NB4 (cell line): ENCODE measurements at regions not wholly inside any gene's neighbourhood (a gene's known extent, or its start where the extent isn't known, plus 50 kb on each side); places are given as distances from the start of the nearest gene placed in this dataset.

Source experiments
- DNase-seq: peaks from one replicate; pipeline ENCODE4 v3.0.0; 2010; ENCODE audit warnings: low read depth
- H3K4me3 ChIP-seq: one replicate; pipeline ENCODE4 v1.5.1; 2011; ENCODE audit warnings: mild to moderate bottlenecking, low read depth, low read length, moderate library complexity
- MAX ChIP-seq: IDR thresholded peaks from 2 replicates; pipeline ENCODE4 v1.6.1; 2011; ENCODE audit warnings: low read depth, low read length
- MYC ChIP-seq: IDR thresholded peaks from 2 replicates; pipeline ENCODE4 v1.6.1; 2011; ENCODE audit warnings: low read depth, low read length
- POLR2A ChIP-seq: IDR thresholded peaks from 2 replicates; pipeline ENCODE4 v1.6.1; 2011; ENCODE audit warnings: mild to moderate bottlenecking; ENCODE audit not compliant: insufficient read length; ENCODE audit errors: extremely low read depth
- TF ChIP-seq, protein P1 (sequence below): IDR thresholded peaks from one replicate; pipeline ENCODE4 v1.5.1; 2012; ENCODE audit warnings: low read depth, low read length

DNA sequence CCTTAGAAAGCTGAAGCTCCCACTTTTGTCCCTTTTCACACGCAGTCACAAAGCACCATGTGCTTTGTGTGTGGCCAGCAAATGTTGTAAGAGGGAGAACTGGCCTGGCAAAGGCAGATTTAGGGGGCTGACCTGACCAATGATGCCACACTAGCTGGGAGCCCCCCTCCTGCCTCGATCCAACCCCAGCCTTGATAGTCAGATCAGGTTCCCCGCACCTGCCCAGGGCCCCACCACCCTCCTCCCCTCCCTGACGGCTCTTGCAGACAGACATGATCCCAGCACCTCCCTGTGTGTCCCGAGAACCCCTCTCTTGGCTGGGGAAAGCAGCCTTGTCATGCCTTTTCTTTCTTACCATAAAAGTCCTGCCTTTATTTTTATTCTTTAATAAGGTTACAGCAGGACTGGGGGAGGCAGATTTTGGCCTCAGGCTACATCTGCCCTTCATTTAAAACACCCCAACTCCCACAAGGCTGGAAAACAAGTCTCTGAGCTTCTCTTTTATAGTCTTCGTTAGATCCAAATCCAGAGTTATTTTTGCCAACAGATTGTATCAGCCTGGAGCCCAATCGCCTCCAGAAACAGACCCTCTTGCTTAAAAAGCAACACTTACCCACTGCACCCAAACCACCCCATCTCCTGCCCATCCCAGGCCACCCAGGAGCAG, 201.8 kb upstream of the CDH5 start:
- TF ChIP-seq MAX (no peak), POLR2A (no peak), MYC (no peak)
- TF ChIP-seq, protein P1, sequence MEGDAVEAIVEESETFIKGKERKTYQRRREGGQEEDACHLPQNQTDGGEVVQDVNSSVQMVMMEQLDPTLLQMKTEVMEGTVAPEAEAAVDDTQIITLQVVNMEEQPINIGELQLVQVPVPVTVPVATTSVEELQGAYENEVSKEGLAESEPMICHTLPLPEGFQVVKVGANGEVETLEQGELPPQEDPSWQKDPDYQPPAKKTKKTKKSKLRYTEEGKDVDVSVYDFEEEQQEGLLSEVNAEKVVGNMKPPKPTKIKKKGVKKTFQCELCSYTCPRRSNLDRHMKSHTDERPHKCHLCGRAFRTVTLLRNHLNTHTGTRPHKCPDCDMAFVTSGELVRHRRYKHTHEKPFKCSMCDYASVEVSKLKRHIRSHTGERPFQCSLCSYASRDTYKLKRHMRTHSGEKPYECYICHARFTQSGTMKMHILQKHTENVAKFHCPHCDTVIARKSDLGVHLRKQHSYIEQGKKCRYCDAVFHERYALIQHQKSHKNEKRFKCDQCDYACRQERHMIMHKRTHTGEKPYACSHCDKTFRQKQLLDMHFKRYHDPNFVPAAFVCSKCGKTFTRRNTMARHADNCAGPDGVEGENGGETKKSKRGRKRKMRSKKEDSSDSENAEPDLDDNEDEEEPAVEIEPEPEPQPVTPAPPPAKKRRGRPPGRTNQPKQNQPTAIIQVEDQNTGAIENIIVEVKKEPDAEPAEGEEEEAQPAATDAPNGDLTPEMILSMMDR = no peak
- no peak overlapping the region for H3K4me3 ChIP-seq
- no peak for DNase-seq

DNA sequence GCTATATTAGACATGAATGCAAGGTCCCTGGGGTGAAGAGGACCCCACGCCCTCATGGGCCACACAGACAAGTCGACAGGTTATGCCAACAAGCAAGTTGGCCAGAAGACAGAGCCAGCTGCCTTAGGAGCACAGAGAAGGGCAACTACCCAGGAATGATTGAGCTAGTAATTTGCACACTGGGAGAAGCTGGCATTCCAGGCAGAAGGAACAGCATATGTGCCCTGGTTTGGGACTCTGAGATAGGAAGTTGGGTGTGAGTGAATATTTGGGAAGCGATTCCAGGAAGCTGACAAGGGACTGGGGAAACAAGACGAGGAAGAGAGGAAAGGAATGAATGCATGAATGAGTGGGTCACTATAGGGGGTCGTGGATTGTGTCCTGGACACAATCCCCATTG, 203.7 kb upstream of the CDH5 start:
- no peak overlapping the region for H3K4me3 ChIP-seq
- TF ChIP-seq MAX (no peak), MYC (no peak), POLR2A (no peak)
- TF ChIP-seq, protein P1 = no peak
- no peak for DNase-seq

DNA sequence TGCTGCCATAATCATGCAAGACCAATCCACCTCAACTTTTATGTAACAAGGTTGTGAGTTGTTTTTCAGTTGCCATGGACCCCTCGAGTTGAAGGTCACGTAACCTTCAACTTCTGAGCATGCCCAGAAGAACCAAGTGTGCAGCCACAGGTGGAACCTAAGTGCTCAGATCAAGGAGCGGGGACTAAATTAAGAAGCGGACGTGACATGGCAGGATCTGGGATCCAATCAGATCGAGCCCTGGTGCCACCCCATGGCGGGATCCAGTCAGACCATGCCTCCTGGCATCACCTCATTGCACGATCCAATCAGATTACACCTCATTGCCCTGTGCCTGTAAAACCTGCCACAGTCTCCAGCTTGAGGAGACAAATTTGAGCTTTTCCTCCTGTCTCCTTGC, 204.5 kb upstream of the CDH5 start:
- H3K4me3 ChIP-seq = no peak overlapping the region
- DNase-seq = peak; percentile 44
- no peak for TF ChIP-seq MAX
- TF ChIP-seq, protein P1 = no peak
- no peak for TF ChIP-seq MYC
- no peak for TF ChIP-seq POLR2A

GRCh38 chr16:66161269-66161668, 205.2 kb upstream of the CDH5 start:
- no peak overlapping the region for H3K4me3 ChIP-seq
- no peak for DNase-seq
- TF ChIP-seq MYC (no peak), MAX (no peak), POLR2A (no peak)
- TF ChIP-seq, protein P1 = no peak

DNA sequence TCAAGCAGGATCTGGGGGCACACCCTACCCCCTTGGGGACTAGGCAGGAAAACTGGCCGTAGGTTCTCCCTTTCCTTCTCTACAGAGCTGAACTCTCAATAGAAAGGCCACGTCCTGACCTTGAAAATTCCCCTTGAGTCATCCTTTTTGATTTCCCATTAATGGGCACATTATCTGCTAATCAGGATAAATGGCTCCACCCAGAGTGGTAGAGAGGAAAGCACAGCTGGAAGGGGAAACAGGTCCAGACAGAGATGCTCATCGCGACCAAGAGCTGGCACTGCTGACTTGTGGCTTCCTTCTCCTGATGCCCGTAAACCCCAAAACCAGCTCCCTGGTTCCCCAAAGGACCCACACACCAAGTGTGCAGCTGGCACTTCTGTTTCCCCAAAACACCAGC, 206.5 kb upstream of the CDH5 start:
- H3K4me3 ChIP-seq = no peak overlapping the region
- TF ChIP-seq MAX (no peak), POLR2A (no peak), MYC (no peak)
- TF ChIP-seq, protein P1 = no peak
- DNase-seq = no peak

DNA sequence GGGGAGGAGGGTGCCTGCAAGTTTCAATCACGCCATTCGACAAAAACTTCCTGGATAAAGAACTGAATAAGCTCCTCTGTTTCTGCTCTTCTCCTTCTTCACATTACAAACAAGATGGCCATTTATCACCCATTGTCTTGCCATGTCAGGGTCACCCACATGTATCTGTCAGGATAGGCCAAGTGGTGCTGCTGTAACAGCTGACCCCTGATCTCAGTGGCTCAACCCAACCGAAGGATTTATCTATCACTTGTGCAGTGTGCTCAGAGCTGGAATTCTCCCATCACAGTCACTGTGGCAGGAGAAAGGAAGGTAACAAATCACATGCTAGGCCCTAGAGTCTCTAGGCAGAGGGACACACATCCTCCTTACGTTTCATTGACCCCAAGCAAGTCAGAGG, 210.0 kb upstream of the CDH5 start:
- H3K4me3 ChIP-seq = no peak overlapping the region
- TF ChIP-seq, protein P1 = no peak
- no peak for TF ChIP-seq POLR2A
- no peak for TF ChIP-seq MAX
- no peak for TF ChIP-seq MYC
- DNase-seq = no peak
